T-helper 1 cell treated with Interleukin-12 subunit alpha and Interleukin-12 subunit beta and Interleukin-4 antibody, amounts not matched to agents 30 μg/mL and 1 μg/mL, for 36 hours (primary cell): ENCODE measurements at regions not wholly inside any gene's neighbourhood (a gene's known extent, or its start where the extent isn't known, plus 50 kb on each side); places are given as distances from the start of the nearest gene placed in this dataset.
A peak's percentile ranks its signal among the peaks of the same experiment; 100 is the strongest.

Experiments used
- H3K27ac Mint-ChIP-seq: one replicate; pipeline ENCODE4 v1.8.0; 2021; ENCODE audit warnings: mild to moderate bottlenecking, mixed read lengths
- H3K27me3 Mint-ChIP-seq: one replicate; pipeline ENCODE4 v1.8.0; 2021; ENCODE audit warnings: low read depth, mixed read lengths
- H3K36me3 Mint-ChIP-seq: one replicate; pipeline ENCODE4 v1.8.0; 2021; ENCODE audit warnings: low read depth, mixed read lengths
- H3K4me1 Mint-ChIP-seq: one replicate; pipeline ENCODE4 v1.8.0; 2021; ENCODE audit warnings: low read depth, mixed read lengths
- H3K4me3 Mint-ChIP-seq: one replicate; pipeline ENCODE4 v1.8.0; 2021; ENCODE audit warnings: mild to moderate bottlenecking, moderate library complexity, mixed read lengths
- H3K9me3 Mint-ChIP-seq: one replicate; pipeline ENCODE4 v1.8.0; 2021; ENCODE audit warnings: mixed read lengths

GRCh38 chr12:67436230-67436629 is 167.1 kb downstream of the CAND1 start:
- Mint-ChIP-seq H3K4me3 (no peak overlapping the region), H3K27ac (no peak overlapping the region), H3K9me3 (no peaks in the 10 kb centered on the region), H3K36me3 (no peaks in the 10 kb centered on the region), H3K27me3 (peaks cover 8% of the 10 kb centered on the region), H3K4me1 (peaks cover under 1% of the 10 kb centered on the region)

- H3K36me3 Mint-ChIP-seq = peaks cover 2% of the 10 kb centered on the region
- peaks cover 8% of the 10 kb centered on the region for H3K4me1 Mint-ChIP-seq
- peaks cover 11% of the 10 kb centered on the region for H3K27me3 Mint-ChIP-seq
- H3K27ac Mint-ChIP-seq = no peak overlapping the region
- H3K9me3 Mint-ChIP-seq = no peaks in the 10 kb centered on the region
- no peak overlapping the region for H3K4me3 Mint-ChIP-seq
These were observed 167.9 kb downstream of the CAND1 start for GRCh38 chr12:67437011-67437410.

GRCh38 chr12:67439611-67440010 is 170.5 kb downstream of the CAND1 start:
- H3K9me3 Mint-ChIP-seq = no peaks in the 10 kb centered on the region
- peaks cover 12% of the 10 kb centered on the region for H3K4me1 Mint-ChIP-seq
- H3K4me3 Mint-ChIP-seq = no peak overlapping the region
- no peak overlapping the region for H3K27ac Mint-ChIP-seq
- peaks cover 11% of the 10 kb centered on the region for H3K27me3 Mint-ChIP-seq
- peaks cover 2% of the 10 kb centered on the region for H3K36me3 Mint-ChIP-seq

DNA sequence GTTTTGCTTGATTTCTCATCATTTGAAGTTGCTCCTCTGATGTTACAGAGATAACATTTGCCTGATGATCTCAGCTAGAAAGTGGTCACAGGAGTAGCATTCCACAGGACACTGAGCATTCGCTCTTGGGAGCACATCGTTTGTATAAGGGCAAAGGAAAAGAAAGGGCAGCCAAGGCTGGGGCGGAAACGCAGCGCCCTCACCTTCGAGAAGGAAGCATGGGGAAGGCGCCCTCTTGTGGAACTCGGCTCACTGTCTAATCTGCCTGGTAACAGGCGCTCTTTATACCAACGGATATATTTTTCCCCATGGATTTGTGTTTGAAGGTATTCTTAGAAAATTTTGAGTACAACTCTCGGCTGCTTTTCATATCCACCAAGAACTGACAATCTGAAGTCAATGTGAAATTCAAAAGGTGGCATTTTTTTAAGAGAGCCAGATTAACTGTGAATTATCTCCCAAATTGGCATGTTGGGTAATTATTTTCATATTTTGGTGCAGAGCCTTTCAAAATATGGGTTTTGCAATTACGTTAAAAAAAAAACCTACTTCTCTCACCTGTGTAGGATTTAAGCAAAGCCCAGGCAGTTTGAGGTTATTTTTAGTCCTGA is 172.7 kb downstream of the CAND1 start:
- H3K36me3 Mint-ChIP-seq = peaks cover 2% of the 10 kb centered on the region
- no peak overlapping the region for H3K27ac Mint-ChIP-seq
- peaks cover 7% of the 10 kb centered on the region for H3K27me3 Mint-ChIP-seq
- no peaks in the 10 kb centered on the region for H3K9me3 Mint-ChIP-seq
- H3K4me1 Mint-ChIP-seq = peaks cover 12% of the 10 kb centered on the region
- H3K4me3 Mint-ChIP-seq = no peak overlapping the region

DNA sequence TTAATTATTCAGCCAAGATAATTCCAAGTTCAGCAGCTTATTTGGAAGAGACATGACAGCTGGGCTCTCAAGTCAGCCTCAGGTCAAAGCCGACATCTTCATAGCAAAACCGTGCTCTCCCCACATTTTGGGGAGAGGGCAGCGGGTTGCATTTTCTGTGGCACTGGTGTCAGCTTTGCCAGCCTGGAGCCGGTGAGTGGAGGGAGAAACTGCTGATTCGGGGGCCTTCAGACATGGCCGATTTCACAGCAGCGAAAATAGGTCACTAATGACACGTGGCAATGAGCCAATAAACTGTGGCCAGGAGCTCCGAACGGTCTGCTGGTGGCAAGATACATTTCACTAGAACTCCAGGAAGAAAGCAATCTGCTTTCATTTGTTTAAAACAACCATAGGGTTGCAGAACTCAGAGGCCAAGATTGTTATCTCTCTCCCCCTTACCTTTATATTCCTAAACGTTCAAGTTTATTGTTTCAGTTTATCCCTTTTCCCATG is 173.2 kb downstream of the CAND1 start:
- no peak overlapping the region for H3K4me3 Mint-ChIP-seq
- no peak overlapping the region for H3K27ac Mint-ChIP-seq
- H3K4me1 Mint-ChIP-seq = peaks cover 12% of the 10 kb centered on the region
- peaks cover 6% of the 10 kb centered on the region for H3K27me3 Mint-ChIP-seq
- H3K36me3 Mint-ChIP-seq = peaks cover 2% of the 10 kb centered on the region
- H3K9me3 Mint-ChIP-seq = no peaks in the 10 kb centered on the region

- H3K9me3 Mint-ChIP-seq = no peaks in the 10 kb centered on the region
- H3K4me1 Mint-ChIP-seq = peaks cover 12% of the 10 kb centered on the region
- H3K27me3 Mint-ChIP-seq = peaks cover 6% of the 10 kb centered on the region
- peaks cover 2% of the 10 kb centered on the region for H3K36me3 Mint-ChIP-seq
- no peak overlapping the region for H3K4me3 Mint-ChIP-seq
- H3K27ac Mint-ChIP-seq = no peak overlapping the region
These were observed 173.7 kb downstream of the CAND1 start for GRCh38 chr12:67442896-67443295.

GRCh38 chr12:67444542-67444941 is 175.4 kb downstream of the CAND1 start:
- no peak overlapping the region for H3K4me3 Mint-ChIP-seq
- H3K27ac Mint-ChIP-seq = no peak overlapping the region
- H3K36me3 Mint-ChIP-seq = peaks cover 2% of the 10 kb centered on the region
- H3K27me3 Mint-ChIP-seq = peaks cover 3% of the 10 kb centered on the region
- H3K9me3 Mint-ChIP-seq = no peaks in the 10 kb centered on the region
- H3K4me1 Mint-ChIP-seq = peaks cover 18% of the 10 kb centered on the region

- Mint-ChIP-seq H3K27me3 (peaks cover 1% of the 10 kb centered on the region), H3K4me1 (peaks cover 26% of the 10 kb centered on the region), H3K4me3 (no peak overlapping the region), H3K27ac (no peak overlapping the region), H3K9me3 (peaks cover 9% of the 10 kb centered on the region), H3K36me3 (peaks cover 1% of the 10 kb centered on the region)
These were observed 177.6 kb downstream of the CAND1 start for GRCh38 chr12:67446716-67447115.

DNA sequence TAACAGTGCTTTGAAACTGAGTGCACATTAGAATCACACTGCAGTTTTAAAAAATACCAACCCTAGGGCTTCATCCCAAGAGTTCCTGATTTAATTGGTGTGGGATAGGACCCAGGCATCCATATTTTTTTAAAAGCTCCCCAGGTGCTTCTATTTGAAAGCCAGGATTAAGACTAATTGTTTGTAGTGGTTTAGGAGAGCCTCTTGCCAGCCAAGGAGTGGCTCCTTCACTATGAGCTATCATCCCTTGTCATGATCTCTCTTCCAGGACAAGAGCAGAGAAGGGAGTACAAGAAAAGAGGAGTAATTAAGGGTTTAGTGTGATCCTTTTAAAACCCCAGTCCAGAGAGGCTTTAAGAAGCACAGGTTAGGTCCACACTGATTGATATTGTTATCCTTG is 178.0 kb downstream of the CAND1 start:
- peaks cover 26% of the 10 kb centered on the region for H3K4me1 Mint-ChIP-seq
- peaks cover 1% of the 10 kb centered on the region for H3K36me3 Mint-ChIP-seq
- no peak overlapping the region for H3K4me3 Mint-ChIP-seq
- H3K27me3 Mint-ChIP-seq = no peaks in the 10 kb centered on the region
- peaks cover 10% of the 10 kb centered on the region for H3K9me3 Mint-ChIP-seq
- H3K27ac Mint-ChIP-seq = no peak overlapping the region

- Mint-ChIP-seq H3K36me3 (peaks cover 4% of the 10 kb centered on the region), H3K4me3 (peak overlapping the region; percentile 13), H3K9me3 (peaks cover 13% of the 10 kb centered on the region), H3K4me1 (peaks cover 29% of the 10 kb centered on the region), H3K27me3 (peaks cover 4% of the 10 kb centered on the region), H3K27ac (peak overlapping the region; percentile 78)
These were observed 180.5 kb downstream of the CAND1 start for GRCh38 chr12:67449591-67450052.

DNA sequence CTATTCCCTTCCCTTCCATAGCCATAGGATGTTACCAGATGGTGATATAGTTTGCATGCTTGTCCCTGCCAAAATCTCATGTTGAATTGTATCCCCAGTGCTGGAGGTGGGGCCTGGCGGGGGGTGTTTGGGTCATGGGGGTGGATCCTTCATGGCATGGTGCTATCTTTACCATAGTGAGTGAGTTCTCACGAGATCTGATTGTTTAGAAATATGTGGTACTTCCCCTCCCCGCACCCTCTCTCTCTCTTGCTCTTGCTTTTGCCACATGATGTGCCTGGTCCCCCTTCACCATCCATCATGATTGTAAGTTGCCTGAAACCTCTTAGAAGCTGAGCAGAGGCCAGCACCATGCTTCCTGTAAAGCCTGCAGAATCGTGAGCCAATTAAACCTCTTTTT is 181.3 kb downstream of the CAND1 start:
- no peak overlapping the region for H3K4me3 Mint-ChIP-seq
- peaks cover 13% of the 10 kb centered on the region for H3K9me3 Mint-ChIP-seq
- H3K27ac Mint-ChIP-seq = no peak overlapping the region
- peaks cover 6% of the 10 kb centered on the region for H3K27me3 Mint-ChIP-seq
- H3K36me3 Mint-ChIP-seq = peaks cover 4% of the 10 kb centered on the region
- peaks cover 29% of the 10 kb centered on the region for H3K4me1 Mint-ChIP-seq

DNA sequence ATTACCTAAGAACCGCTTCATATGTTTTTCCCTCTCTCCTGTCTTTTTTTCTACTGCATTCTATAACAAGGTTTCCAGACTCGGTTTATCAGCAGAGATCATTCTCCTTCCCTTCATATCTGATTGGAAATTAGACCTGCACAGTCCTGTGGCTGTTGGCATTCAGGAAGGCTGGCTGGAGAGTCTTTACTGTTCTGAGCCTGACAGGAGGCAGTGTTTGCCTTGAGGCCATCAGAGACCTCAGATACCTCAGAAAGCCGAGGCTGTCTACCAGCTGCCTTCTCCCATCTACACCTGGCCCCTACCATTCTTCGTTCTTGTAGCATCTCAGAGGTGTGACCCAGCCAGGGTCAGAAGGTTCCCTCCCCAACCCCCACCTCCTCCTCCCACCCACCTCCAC is 182.0 kb downstream of the CAND1 start:
- peaks cover 13% of the 10 kb centered on the region for H3K9me3 Mint-ChIP-seq
- no peak overlapping the region for H3K4me3 Mint-ChIP-seq
- peaks cover 12% of the 10 kb centered on the region for H3K27me3 Mint-ChIP-seq
- H3K4me1 Mint-ChIP-seq = peaks cover 29% of the 10 kb centered on the region
- no peak overlapping the region for H3K27ac Mint-ChIP-seq
- H3K36me3 Mint-ChIP-seq = peaks cover 4% of the 10 kb centered on the region

DNA sequence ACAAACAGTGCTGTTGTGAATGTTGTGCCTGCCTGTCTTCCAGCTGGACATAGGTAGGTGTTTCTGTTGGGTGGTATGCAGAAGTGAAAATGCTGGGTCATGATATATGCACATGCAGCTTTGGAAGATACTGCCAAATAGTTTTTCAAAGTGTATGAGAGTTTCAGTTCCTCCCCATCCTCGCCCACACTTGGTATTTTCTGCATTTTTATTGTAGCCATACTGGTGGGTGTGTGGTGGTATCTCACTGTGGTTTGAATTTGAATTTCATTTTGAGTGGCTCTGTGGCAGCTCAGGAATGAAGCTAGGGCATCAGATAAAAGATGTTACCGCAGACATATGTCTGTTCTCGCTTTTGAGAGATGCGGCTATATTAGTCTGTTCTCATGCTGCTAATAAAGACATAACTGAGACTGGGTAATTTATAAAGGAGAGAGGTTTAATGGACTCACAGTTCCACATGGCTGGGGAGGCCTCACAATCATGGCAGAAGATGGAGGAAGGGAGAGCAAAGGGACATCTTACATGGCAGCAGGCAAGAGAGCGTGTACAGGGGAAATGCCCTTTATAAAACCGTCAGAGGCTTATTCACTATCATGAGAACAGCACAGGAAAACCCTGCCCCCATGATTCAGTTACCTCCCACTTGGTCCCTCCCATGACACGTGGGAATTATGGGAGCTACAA is 183.1 kb downstream of the CAND1 start:
- H3K36me3 Mint-ChIP-seq = peaks cover 4% of the 10 kb centered on the region
- H3K4me3 Mint-ChIP-seq = no peak overlapping the region
- H3K9me3 Mint-ChIP-seq = peaks cover 13% of the 10 kb centered on the region
- H3K27me3 Mint-ChIP-seq = peaks cover 16% of the 10 kb centered on the region
- peak overlapping the region; percentile 16 for H3K27ac Mint-ChIP-seq
- H3K4me1 Mint-ChIP-seq = peaks cover 31% of the 10 kb centered on the region

GRCh38 chr12:67453191-67453590 is 184.0 kb downstream of the CAND1 start:
- H3K9me3 Mint-ChIP-seq = peaks cover 13% of the 10 kb centered on the region
- peaks cover 4% of the 10 kb centered on the region for H3K36me3 Mint-ChIP-seq
- H3K27me3 Mint-ChIP-seq = peaks cover 22% of the 10 kb centered on the region
- no peak overlapping the region for H3K27ac Mint-ChIP-seq
- no peak overlapping the region for H3K4me3 Mint-ChIP-seq
- peaks cover 32% of the 10 kb centered on the region for H3K4me1 Mint-ChIP-seq

DNA sequence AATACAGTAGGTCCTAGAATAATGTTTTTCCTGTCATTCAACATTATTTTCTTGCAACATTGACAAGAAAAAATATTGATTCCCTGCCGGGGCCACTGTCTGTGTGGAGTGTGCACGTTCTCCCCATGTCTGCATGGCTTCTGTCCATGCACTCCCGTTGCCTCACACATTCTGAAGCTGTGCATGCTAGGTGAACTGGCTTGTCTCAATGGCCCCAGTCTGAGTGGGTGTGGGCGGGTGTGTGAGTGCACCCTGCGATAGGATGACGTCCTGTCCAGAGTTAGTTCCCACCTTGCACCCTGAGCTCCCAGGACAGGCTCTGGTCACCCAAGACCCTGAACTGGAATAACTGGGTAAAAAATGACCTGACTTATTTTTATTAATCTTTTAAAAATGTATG is 186.1 kb downstream of the CAND1 start:
- Mint-ChIP-seq H3K27me3 (peaks cover 22% of the 10 kb centered on the region), H3K4me3 (no peak overlapping the region), H3K9me3 (peaks cover 13% of the 10 kb centered on the region), H3K4me1 (peaks cover 18% of the 10 kb centered on the region), H3K36me3 (peaks cover 4% of the 10 kb centered on the region), H3K27ac (no peak overlapping the region)
